ENCODE measurements at regions not wholly inside any gene's neighbourhood (a gene's known extent, or its start where the extent isn't known, plus 50 kb on each side); places are given as distances from the start of the nearest gene placed in this dataset.
A peak's percentile ranks its signal among the peaks of the same experiment; 100 is the strongest.

DNA sequence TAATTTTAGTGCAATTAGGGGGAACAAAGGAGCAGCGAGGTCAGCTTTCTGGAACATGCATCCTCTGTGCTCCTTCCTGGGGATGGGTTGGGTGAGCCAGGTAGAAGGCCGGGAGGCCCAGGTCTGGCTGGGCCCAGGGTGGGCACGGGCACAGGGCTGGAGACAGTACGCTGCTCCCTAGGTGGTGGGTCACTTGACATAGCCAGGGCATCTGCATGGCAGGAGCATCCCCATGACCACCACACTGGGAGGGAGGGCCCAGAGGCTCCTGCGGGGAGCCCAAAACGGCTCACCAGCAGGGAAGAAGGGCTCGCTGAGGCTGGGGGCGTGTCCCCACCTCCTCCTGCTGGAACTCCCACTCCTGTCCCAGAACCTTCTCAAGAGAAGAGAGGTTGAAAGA lies 216.8 kb downstream of the NXNL2 start:
- TF ChIP-seq, protein P1, sequence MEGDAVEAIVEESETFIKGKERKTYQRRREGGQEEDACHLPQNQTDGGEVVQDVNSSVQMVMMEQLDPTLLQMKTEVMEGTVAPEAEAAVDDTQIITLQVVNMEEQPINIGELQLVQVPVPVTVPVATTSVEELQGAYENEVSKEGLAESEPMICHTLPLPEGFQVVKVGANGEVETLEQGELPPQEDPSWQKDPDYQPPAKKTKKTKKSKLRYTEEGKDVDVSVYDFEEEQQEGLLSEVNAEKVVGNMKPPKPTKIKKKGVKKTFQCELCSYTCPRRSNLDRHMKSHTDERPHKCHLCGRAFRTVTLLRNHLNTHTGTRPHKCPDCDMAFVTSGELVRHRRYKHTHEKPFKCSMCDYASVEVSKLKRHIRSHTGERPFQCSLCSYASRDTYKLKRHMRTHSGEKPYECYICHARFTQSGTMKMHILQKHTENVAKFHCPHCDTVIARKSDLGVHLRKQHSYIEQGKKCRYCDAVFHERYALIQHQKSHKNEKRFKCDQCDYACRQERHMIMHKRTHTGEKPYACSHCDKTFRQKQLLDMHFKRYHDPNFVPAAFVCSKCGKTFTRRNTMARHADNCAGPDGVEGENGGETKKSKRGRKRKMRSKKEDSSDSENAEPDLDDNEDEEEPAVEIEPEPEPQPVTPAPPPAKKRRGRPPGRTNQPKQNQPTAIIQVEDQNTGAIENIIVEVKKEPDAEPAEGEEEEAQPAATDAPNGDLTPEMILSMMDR (conservative IDR thresholded peaks at IDR 0.05; ENCODE audit: control insufficient read depth, insufficient read depth, low read depth, low read length): no peak
- H3K4me3 ChIP-seq (ENCODE audit: control insufficient read depth, low read depth, low read length): no peak overlapping the region
- no peak for DNase-seq (ENCODE audit: low read depth)

DNA sequence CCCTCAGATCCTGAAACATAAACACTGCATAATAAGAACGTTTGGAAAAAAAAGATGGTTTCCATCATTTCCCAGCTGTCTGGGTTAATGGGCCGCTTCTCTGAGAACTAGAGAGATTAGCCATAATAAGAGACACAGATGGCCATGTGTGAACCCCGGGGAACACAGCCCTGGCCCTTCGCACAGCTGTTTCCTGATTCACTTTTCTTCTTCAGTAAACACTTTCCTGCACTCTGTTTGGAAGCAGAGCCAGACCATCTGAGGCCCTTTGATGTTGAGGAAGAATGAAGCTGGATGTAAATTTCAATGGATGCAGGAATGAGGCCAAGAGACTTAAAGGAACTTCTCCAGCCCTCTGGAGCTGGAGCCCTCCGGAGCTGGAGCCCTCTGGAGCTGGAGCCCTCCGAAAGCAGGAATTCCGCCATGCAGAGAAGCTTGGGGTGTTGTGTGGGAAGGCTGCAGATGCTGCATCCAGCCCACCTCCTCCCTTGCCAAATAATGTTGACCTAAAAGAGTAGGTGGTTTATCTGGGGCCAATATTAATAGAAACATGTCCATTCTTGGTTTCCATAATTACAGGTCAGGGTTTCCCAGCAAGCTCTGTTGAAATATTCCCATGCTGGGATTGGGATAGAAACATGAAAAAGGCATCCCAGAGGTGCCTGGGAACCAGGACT lies 218.9 kb downstream of the NXNL2 start:
- H3K4me3 ChIP-seq (ENCODE audit: control insufficient read depth, low read depth, low read length): no peak overlapping the region
- TF ChIP-seq, protein P1 (conservative IDR thresholded peaks at IDR 0.05; ENCODE audit: control insufficient read depth, insufficient read depth, low read depth, low read length): no peak
- DNase-seq (ENCODE audit: low read depth): peak; percentile 35

DNA sequence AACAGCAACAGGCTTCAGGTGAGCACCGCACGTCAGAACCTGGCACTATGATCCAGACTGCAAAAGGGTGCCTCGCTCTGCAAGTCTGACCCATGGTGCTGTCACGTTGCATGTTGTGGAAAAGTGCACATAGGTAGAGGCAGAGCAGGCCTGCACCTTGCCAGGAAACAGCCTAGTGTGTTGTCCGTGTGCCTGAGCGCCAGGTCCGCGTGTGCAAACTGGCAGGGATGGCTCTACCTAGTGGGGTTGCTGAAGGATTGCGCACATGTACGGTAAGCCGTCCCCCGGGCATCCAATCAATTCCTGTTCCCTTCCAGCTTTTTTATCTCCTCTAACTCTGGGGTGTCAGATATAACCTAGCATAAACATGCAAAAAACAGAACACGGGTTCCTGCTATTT lies 219.5 kb downstream of the NXNL2 start:
- DNase-seq (ENCODE audit: low read depth): no peak
- H3K4me3 ChIP-seq (ENCODE audit: control insufficient read depth, low read depth, low read length): no peak overlapping the region
- TF ChIP-seq, protein P1 (conservative IDR thresholded peaks at IDR 0.05; ENCODE audit: control insufficient read depth, insufficient read depth, low read depth, low read length): no peak

DNA sequence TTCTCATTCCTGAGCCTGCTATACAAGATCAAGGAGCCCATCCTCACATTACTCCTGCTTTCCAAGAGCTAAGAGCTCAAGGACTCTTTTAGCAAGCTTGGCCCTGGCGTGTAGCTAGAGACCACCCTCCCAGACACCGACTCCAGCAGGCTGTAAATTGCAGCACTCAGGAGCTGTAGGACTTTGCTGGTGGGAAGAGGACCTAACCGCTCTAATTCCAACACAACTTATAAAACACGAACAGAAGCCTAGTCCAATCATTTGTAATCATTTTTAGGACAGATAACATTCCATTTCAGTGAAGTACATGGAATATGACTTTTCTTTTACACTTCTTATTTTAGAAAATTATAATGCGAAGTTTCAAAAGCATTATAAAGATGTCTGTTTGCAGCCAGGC lies 219.9 kb downstream of the NXNL2 start:
- TF ChIP-seq, protein P1 (conservative IDR thresholded peaks at IDR 0.05; ENCODE audit: control insufficient read depth, insufficient read depth, low read depth, low read length): no peak
- DNase-seq (ENCODE audit: low read depth): no peak
- H3K4me3 ChIP-seq (ENCODE audit: control insufficient read depth, low read depth, low read length): no peak overlapping the region

DNA sequence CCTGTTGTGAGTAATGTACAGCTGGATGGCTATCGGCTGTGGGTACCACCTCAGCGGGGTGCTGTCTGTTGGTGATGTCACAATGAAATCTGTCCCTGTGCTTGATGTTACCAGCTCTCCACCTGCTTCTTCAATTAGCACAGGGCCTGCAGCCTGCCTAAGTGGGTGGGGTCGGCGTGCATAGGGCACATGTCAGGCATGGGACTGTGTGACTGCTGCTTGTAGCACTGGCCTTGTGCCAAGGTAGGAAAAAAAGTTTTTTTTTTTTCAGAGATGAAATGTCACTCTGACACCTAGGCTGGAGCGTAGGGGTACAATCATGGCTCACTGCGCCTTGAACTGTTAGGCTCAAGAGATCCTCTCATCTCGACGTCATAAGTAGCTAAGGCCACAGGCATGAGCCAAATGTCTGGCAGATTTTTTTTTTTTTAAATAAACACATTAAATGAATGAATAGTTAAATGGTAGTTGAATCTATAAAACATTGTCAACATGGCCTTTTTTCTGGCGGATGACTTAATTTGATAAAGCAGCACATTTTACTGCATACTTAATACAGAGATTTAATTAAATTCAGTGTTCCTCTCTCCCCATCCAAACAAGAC lies 222.5 kb downstream of the NXNL2 start:
- no peak overlapping the region for H3K4me3 ChIP-seq (ENCODE audit: control insufficient read depth, low read depth, low read length)
- TF ChIP-seq, protein P1 (conservative IDR thresholded peaks at IDR 0.05; ENCODE audit: control insufficient read depth, insufficient read depth, low read depth, low read length): no peak
- no peak for DNase-seq (ENCODE audit: low read depth)

DNA sequence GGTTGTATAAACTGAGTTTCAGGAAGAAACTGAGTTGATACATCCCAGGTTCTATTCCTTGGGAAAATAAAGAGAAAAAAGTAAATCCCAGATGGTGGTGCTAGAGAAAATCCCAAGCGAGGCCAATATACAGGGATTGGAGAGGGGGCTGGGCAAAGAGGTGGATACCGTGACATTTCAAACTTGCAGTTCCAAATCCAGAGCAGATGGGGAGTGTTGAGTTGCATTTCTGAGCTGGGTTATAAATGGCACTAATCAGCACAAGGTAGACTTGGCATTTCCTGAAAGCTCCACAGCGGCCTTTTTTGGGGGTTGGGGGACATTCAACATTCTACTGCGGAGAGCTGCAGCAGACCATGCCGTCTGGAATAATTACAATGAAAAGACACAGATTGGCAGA lies 224.4 kb downstream of the NXNL2 start:
- TF ChIP-seq, protein P1 (conservative IDR thresholded peaks at IDR 0.05; ENCODE audit: control insufficient read depth, insufficient read depth, low read depth, low read length): no peak
- no peak overlapping the region for H3K4me3 ChIP-seq (ENCODE audit: control insufficient read depth, low read depth, low read length)
- DNase-seq (ENCODE audit: low read depth): no peak

All from fibroblast of mammary gland (primary cell).